HS-27A (cell line): ENCODE measurements at regions not wholly inside any gene's neighbourhood (a gene's known extent, or its start where the extent isn't known, plus 50 kb on each side); places are given as distances from the start of the nearest gene placed in this dataset.

Experiments used
- DNase-seq: peaks from one replicate; pipeline ENCODE4 v3.0.0-alpha.2; 2012; ENCODE audit warnings: low read depth, missing footprints

GRCh38 chr13:22061371-22061805 lies 390.5 kb downstream of the FGF9 start:
- DNase-seq: no peak

GRCh38 chr13:22061806-22062391 lies 391.0 kb downstream of the FGF9 start:
- DNase-seq: no peak

GRCh38 chr13:22062478-22063205 lies 391.8 kb downstream of the FGF9 start:
- no peak for DNase-seq

GRCh38 chr13:22063416-22064124 lies 392.7 kb downstream of the FGF9 start:
- no peak for DNase-seq

GRCh38 chr13:22064854-22065620 lies 394.2 kb downstream of the FGF9 start:
- DNase-seq: no peak

GRCh38 chr13:22073718-22074117 lies 402.8 kb downstream of the FGF9 start:
- DNase-seq: no peak

- no peak for DNase-seq
Measured at GRCh38 chr13:22074403-22074802, 403.5 kb downstream of the FGF9 start.

- DNase-seq: no peak
Measured at GRCh38 chr13:22076658-22077057, 405.8 kb downstream of the FGF9 start.

GRCh38 chr13:22077205-22077683 lies 406.4 kb downstream of the FGF9 start:
- no peak for DNase-seq

- no peak for DNase-seq
Measured at GRCh38 chr13:22077764-22078163, 406.9 kb downstream of the FGF9 start.

- no peak for DNase-seq
Measured at GRCh38 chr13:22079961-22080360, 409.1 kb downstream of the FGF9 start.

GRCh38 chr13:22080832-22081231 lies 410.0 kb downstream of the FGF9 start:
- no peak for DNase-seq

GRCh38 chr13:22081430-22081829 lies 410.6 kb downstream of the FGF9 start:
- DNase-seq: no peak

- DNase-seq: no peak
Measured at GRCh38 chr13:22082030-22082429, 411.2 kb downstream of the FGF9 start.

GRCh38 chr13:22082437-22083100 lies 411.7 kb downstream of the FGF9 start:
- DNase-seq: no peak

- no peak for DNase-seq
Measured at GRCh38 chr13:22085001-22085400, 414.1 kb downstream of the FGF9 start.

- DNase-seq: no peak
Measured at GRCh38 chr13:22086597-22087330, 415.9 kb downstream of the FGF9 start.

GRCh38 chr13:22090106-22090505 lies 419.2 kb downstream of the FGF9 start:
- no peak for DNase-seq

GRCh38 chr13:22091222-22091970 lies 420.5 kb downstream of the FGF9 start:
- DNase-seq: no peak

- DNase-seq: no peak
Measured at GRCh38 chr13:22091971-22092300, 421.1 kb downstream of the FGF9 start.
